LNCAP (cell line): ENCODE measurements at regions not wholly inside any gene's neighbourhood (a gene's known extent, or its start where the extent isn't known, plus 50 kb on each side); places are given as distances from the start of the nearest gene placed in this dataset.

Experiments
- TF ChIP-seq, protein P1 (sequence below): fragments of 450-650 bp; IDR thresholded peaks from 2 replicates; pipeline ENCODE4 v1.5.1; 2017; ENCODE audit warnings: mild to moderate bottlenecking

DNA sequence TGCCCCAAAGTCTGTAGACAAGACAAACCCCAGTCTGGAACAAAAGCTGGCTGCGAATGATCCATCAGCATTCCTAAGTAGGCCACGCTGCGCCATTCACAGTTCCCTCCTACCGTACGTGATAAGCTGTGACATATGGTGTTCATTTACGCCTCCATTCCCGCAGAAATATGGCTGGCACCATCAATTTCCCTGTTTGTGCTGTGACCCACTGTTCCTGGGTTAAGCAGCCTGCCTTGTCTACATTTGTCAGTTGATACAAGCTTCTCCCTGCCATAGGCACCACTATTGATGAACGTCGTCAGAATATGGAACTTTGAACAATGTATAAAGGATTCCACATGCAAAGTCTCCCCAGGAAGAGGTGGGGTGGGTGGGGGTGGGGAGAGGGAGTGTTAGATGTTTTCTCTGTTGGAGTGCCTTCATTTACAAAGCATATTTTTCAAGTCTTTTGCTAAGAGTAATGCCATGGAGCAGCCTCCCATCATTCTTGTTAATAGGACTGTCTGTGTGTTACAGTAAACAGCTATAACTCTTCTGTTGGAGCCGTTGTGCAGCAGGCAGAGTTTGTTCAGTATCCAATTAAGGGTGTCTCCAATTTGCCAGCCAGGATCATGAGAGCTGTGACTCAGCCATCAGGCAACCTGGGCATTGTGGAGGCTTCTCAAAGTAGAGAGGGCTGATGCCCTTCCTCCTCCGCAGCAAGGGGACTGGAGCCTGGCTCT is 294.6 kb downstream of the TMEM114 start:
- TF ChIP-seq, protein P1, sequence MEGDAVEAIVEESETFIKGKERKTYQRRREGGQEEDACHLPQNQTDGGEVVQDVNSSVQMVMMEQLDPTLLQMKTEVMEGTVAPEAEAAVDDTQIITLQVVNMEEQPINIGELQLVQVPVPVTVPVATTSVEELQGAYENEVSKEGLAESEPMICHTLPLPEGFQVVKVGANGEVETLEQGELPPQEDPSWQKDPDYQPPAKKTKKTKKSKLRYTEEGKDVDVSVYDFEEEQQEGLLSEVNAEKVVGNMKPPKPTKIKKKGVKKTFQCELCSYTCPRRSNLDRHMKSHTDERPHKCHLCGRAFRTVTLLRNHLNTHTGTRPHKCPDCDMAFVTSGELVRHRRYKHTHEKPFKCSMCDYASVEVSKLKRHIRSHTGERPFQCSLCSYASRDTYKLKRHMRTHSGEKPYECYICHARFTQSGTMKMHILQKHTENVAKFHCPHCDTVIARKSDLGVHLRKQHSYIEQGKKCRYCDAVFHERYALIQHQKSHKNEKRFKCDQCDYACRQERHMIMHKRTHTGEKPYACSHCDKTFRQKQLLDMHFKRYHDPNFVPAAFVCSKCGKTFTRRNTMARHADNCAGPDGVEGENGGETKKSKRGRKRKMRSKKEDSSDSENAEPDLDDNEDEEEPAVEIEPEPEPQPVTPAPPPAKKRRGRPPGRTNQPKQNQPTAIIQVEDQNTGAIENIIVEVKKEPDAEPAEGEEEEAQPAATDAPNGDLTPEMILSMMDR: no peak

DNA sequence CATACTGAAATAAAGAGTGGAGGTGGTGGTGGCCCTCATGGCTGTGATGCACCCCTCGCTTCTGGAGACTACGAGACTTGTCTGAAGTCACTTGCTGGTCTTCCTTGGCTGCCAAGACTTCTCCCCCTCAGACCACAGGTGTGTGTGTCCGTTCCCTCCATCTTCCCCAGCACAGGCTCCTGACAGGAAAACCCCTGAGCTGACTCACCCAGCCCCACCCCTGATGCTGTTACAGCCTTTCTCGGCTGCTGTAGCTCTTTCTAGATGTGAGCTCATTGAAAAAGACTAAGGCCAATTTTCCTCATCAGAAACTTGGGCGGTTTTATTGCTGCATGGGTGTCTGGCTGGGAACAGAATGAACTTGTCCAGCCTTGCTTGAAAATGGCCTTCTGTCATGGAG is 296.9 kb downstream of the TMEM114 start:
- TF ChIP-seq, protein P1: no peak

- TF ChIP-seq, protein P1: no peak
These were observed 298.0 kb downstream of the TMEM114 start for GRCh38 chr16:8292271-8292670.

DNA sequence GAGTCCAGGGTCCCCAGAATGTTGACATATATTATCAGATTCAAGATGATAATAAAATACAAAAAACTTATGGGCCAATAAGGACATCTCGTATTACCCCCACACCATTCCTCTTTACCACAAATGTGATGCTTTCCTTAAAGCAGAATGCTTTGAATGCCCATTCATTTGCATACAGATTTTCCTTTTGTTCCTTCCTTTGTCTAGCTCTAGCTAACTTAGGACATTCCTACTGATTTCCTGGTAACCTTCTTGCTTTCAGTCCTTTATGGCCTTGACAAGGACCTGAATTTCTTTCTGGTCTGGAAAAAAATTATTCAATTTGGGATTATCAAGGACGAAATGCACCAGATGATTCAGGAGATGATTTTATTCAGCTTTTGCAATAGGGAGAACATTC is 304.0 kb downstream of the TMEM114 start:
- TF ChIP-seq, protein P1: no peak

DNA sequence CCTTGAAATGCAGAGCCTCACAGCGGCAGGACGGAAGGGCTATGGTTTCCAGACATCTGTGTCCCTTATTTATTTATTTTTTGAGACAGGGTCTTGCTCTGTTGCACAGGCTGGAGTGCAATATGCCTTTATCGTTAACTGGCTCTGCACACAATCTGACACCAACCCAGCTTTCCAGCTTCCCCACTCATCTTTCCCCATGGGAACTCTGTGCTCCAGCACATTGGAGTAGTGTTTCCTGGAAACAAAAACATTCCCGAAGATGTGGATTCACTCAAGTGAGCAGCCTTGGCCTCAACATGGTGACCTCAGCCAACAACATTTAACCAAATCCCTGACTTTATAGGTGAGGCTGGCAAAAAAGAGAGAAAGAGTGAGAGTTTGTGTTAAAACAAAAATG is 307.1 kb downstream of the TMEM114 start:
- TF ChIP-seq, protein P1: no peak

DNA sequence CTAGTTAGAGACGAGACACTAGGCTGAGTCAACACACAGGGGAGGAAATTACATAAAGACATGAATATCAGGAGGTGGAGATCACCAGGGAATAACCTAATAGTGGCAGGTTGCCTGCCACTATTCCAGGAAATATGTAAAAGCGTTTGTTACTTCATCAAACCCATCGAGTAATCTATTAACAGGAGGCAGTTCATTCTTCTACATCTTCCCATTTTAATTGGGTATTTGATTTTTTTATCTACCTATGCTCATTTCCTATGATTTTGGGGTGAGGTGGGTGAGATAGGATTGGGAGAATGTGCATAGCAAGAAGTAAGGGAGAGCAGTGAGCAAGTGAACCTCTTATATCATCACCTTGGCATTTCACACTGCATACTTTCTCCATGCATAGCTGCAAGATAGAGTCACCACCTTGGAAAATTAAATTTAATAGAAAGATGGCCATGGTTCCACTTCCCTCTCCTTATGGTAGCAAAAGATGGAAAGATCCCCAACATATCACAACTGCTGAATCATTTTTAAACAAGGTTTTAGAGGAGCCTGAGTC is 312.2 kb downstream of the TMEM114 start:
- TF ChIP-seq, protein P1: no peak

GRCh38 chr16:8271344-8271743 is 319.0 kb downstream of the TMEM114 start:
- TF ChIP-seq, protein P1: no peak

DNA sequence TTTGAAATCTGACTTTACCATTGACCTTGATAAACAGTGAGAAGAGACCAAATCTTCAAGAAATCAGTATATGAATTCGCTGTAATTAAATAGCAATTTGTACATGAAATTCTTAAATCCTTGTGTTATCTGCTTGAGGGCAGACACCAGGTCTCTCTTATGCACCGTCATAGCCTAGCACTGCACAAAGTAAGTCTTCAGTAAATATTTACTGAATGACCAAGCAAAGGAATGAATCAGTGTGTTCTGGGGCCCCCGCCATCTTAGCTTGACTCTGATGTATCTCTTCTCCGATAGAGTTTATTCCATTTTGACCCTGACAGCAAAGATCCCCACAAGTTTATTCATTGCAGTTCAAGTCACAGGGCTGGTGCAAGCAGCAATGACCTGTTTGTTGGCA is 328.0 kb downstream of the TMEM114 start:
- TF ChIP-seq, protein P1: no peak
